ENCODE measurements at regions not wholly inside any gene's neighbourhood (a gene's known extent, or its start where the extent isn't known, plus 50 kb on each side); places are given as distances from the start of the nearest gene placed in this dataset.

GRCh38 chr10:109695988-109696387, 227.3 kb downstream of the XPNPEP1 start:
- Histone ChIP-seq H2AFZ (no peak overlapping the region), H4K20me1 (replicated peaks; ENCODE audit: insufficient read depth) (no peaks in the 10 kb centered on the region), H3K27me3 (ENCODE audit: insufficient read depth) (no peaks in the 10 kb centered on the region), H3K4me2 (no peak overlapping the region), H3K79me2 (replicated peaks; ENCODE audit: insufficient read depth) (no peaks in the 10 kb centered on the region), H3K36me3 (ENCODE audit: insufficient read depth) (no peaks in the 10 kb centered on the region), H3K4me1 (ENCODE audit: insufficient read depth) (no peaks in the 10 kb centered on the region), H3K4me3 (no peak overlapping the region), H3F3A (replicated peaks; ENCODE audit: low read depth) (no peaks in the 10 kb centered on the region), H3K9me2 (ENCODE audit: insufficient read depth) (peaks cover 4% of the 10 kb centered on the region), H3K27ac (ENCODE audit: low read depth) (no peak overlapping the region)
- Mint-ChIP-seq H3K4me1 (no peaks in the 10 kb centered on the region), H3K4me3 (no peak overlapping the region), H3K9me3 (no peaks in the 10 kb centered on the region; the same call in 2 of the 3 replicates), H3K27ac (no peak overlapping the region), H3K36me3 (ENCODE audit: low read depth) (no peaks in the 10 kb centered on the region), H3K27me3 (ENCODE audit: insufficient read depth, low read depth, poor library complexity) (peaks cover 4% of the 10 kb centered on the region)
- ATAC-seq (no peak), DNase-seq (ENCODE audit: low spot score) (no peak)
- TF ChIP-seq EZH2 (IDR thresholded peaks at IDR 0.05; ENCODE audit: low read depth, unreplicated experiment), result no peak
- TF ChIP-seq NANOG (IDR thresholded peaks at IDR 0.05; ENCODE audit: borderline replicate concordance), result no peak
- no peak for TF ChIP-seq JUNB (IDR thresholded peaks at IDR 0.05; ENCODE audit: unreplicated experiment)
- TF ChIP-seq, protein P1, sequence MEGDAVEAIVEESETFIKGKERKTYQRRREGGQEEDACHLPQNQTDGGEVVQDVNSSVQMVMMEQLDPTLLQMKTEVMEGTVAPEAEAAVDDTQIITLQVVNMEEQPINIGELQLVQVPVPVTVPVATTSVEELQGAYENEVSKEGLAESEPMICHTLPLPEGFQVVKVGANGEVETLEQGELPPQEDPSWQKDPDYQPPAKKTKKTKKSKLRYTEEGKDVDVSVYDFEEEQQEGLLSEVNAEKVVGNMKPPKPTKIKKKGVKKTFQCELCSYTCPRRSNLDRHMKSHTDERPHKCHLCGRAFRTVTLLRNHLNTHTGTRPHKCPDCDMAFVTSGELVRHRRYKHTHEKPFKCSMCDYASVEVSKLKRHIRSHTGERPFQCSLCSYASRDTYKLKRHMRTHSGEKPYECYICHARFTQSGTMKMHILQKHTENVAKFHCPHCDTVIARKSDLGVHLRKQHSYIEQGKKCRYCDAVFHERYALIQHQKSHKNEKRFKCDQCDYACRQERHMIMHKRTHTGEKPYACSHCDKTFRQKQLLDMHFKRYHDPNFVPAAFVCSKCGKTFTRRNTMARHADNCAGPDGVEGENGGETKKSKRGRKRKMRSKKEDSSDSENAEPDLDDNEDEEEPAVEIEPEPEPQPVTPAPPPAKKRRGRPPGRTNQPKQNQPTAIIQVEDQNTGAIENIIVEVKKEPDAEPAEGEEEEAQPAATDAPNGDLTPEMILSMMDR (conservative IDR thresholded peaks at IDR 0.05; ENCODE audit: low read depth in 2 of 2), result no peak
- no peak for TF ChIP-seq POLR2AphosphoS5 (IDR thresholded peaks at IDR 0.05; ENCODE audit: low read depth)
- no peak for TF ChIP-seq ZNF114 (CRISPR knock-in tag; IDR thresholded peaks at IDR 0.05)

DNA sequence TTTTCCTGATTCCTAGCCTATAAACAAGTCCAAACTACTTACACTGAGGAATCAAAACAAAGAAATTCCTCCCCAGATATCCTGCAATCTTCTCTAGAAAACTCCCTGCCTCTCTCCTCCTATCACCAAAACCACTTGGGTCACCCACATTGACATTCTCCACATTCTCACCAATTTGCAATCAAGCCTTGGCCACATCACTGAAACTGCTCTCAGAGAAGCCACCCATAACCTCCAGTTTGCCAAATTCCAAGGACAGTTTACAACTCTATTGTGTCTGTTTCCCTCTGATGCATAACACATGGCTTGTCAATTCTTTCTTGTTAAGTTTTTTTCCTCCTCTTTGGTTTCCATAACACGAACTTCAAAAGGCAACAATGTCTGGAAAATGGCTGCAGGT, 233.5 kb downstream of the XPNPEP1 start:
- no peak for DNase-seq (ENCODE audit: low spot score)
- Mint-ChIP-seq H3K4me3 (no peak overlapping the region), H3K36me3 (ENCODE audit: low read depth) (peaks cover 6% of the 10 kb centered on the region; the same call in 2 of the 3 replicates), H3K27ac (no peak overlapping the region), H3K27me3 (ENCODE audit: insufficient read depth, low read depth, poor library complexity) (peaks cover 2% of the 10 kb centered on the region), H3K9me3 (peaks cover 46% of the 10 kb centered on the region), H3K4me1 (no peaks in the 10 kb centered on the region)
- no peak overlapping the region for H2AFZ ChIP-seq
- no peaks in the 10 kb centered on the region for H3K4me1 ChIP-seq (ENCODE audit: insufficient read depth)
- no peaks in the 10 kb centered on the region for H3K27me3 ChIP-seq (ENCODE audit: insufficient read depth)
- peaks cover 4% of the 10 kb centered on the region for H3K9me2 ChIP-seq (ENCODE audit: insufficient read depth)
- no peaks in the 10 kb centered on the region for H3K79me2 ChIP-seq (replicated peaks; ENCODE audit: insufficient read depth)
- H3F3A ChIP-seq (replicated peaks; ENCODE audit: low read depth), result no peaks in the 10 kb centered on the region
- no peak for ATAC-seq
- H4K20me1 ChIP-seq (replicated peaks; ENCODE audit: insufficient read depth), result no peaks in the 10 kb centered on the region
- H3K36me3 ChIP-seq (ENCODE audit: insufficient read depth), result no peaks in the 10 kb centered on the region; the same call in 1 of the 2 replicates
- no peak overlapping the region for H3K4me3 ChIP-seq
- TF ChIP-seq ZNF114 (CRISPR knock-in tag; IDR thresholded peaks at IDR 0.05) (no peak), EZH2 (IDR thresholded peaks at IDR 0.05; ENCODE audit: low read depth, unreplicated experiment) (no peak), EZH2phosphoT487 (IDR thresholded peaks at IDR 0.05; ENCODE audit: unreplicated experiment) (no peak), POLR2AphosphoS5 (IDR thresholded peaks at IDR 0.05; ENCODE audit: low read depth) (no peak), STAT1 (IDR thresholded peaks at IDR 0.05; ENCODE audit: unreplicated experiment) (no peak), ZNF462 (CRISPR knock-in tag; IDR thresholded peaks at IDR 0.05) (no peak), ETS1 (IDR thresholded peaks at IDR 0.05) (no peak)
- TF ChIP-seq, protein P1 (conservative IDR thresholded peaks at IDR 0.05; ENCODE audit: low read depth in 2 of 2), result no peak
- no peak overlapping the region for H3K27ac ChIP-seq (ENCODE audit: low read depth)
- H3K4me2 ChIP-seq, result no peak overlapping the region

Measured in GM23338 (cell line).